Esophagus (tissue), 2 donors: ENCODE measurements at regions not wholly inside any gene's neighbourhood (a gene's known extent, or its start where the extent isn't known, plus 50 kb on each side); places are given as distances from the start of the nearest gene placed in this dataset.

Experiments used
- H3K27ac ChIP-seq, 2 donors: one replicate each; pipeline ENCODE4 v1.5.1; 2013; ENCODE audit warnings: low read depth in 2 of 2, mild to moderate bottlenecking in 2 of 2, inconsistent platforms in 1 of 2, low read length in 1 of 2, moderate library complexity in 1 of 2
- H3K27me3 ChIP-seq, 2 donors: one replicate each; pipeline ENCODE4 v1.6.1; 2013; ENCODE audit warnings: low read length in 2 of 2, control low read depth in 1 of 2, mild to moderate bottlenecking in 1 of 2; ENCODE audit not compliant: insufficient read depth in 2 of 2, control insufficient read depth in 1 of 2
- H3K36me3 ChIP-seq, 2 donors: one replicate each; pipeline ENCODE4 v1.6.1; 2013; ENCODE audit warnings: low read length in 1 of 2; ENCODE audit not compliant: control insufficient read depth in 2 of 2, insufficient read depth in 2 of 2
- H3K4me1 ChIP-seq, 2 donors: one replicate each; pipeline ENCODE4 v1.6.1; 2013; ENCODE audit warnings: low read length in 1 of 2; ENCODE audit not compliant: control insufficient read depth in 2 of 2, insufficient read depth in 2 of 2
- H3K4me3 ChIP-seq, 2 donors: one replicate each; pipeline ENCODE4 v1.5.1; 2013; ENCODE audit warnings: low read length in 2 of 2, mild to moderate bottlenecking in 2 of 2, low read depth in 1 of 2, moderate library complexity in 1 of 2
- H3K9me3 ChIP-seq, 2 donors: one replicate each; pipeline ENCODE4 v1.6.1; 2013; ENCODE audit warnings: mild to moderate bottlenecking in 2 of 2, low read depth in 1 of 2, low read length in 1 of 2, moderate library complexity in 1 of 2; ENCODE audit not compliant: control insufficient read depth in 2 of 2, insufficient read depth in 1 of 2
- WGBS, 2 donors: extraction: QIAGEN DNeasy Blood & Tissue Kit; methylation state at CpG; one replicate each; pipeline ENCODE4 v1.1.7; 2013; 5-methylcytosine and 5-hydroxymethylcytosine counted together
- donor health status: healthy with polysubstance abuse.
- donor health status: Bipolar disorder and iron deficiency.

- no peak overlapping the region for H3K27ac ChIP-seq
- H3K4me1 ChIP-seq: no peaks in the 10 kb centered on the region
- no peak overlapping the region for H3K4me3 ChIP-seq
- WGBS, 2 donors: 95 to 96% methylated on average over 7 of the region's 7 CpGs
- H3K9me3 ChIP-seq: no peaks in the 10 kb centered on the region
- no peaks in the 10 kb centered on the region for H3K27me3 ChIP-seq
- no peaks in the 10 kb centered on the region for H3K36me3 ChIP-seq
These were observed 205.4 kb upstream of the P2RY1 start for GRCh38 chr3:152629363-152630122.

GRCh38 chr3:152635389-152635788 lies 199.5 kb upstream of the P2RY1 start:
- Histone ChIP-seq H3K27me3 (no peaks in the 10 kb centered on the region), H3K4me1 (no peaks in the 10 kb centered on the region), H3K9me3 (no peaks in the 10 kb centered on the region), H3K27ac (no peak overlapping the region), H3K4me3 (no peak overlapping the region), H3K36me3 (no peaks in the 10 kb centered on the region)

- Histone ChIP-seq H3K27ac (no peak overlapping the region), H3K27me3 (no peaks in the 10 kb centered on the region), H3K4me1 (no peaks in the 10 kb centered on the region), H3K9me3 (no peaks in the 10 kb centered on the region), H3K36me3 (no peaks in the 10 kb centered on the region), H3K4me3 (no peak overlapping the region)
- WGBS, 2 donors: 82 to 87% methylated on average over 4 of the region's 4 CpGs
These were observed 198.3 kb upstream of the P2RY1 start for GRCh38 chr3:152636651-152637050.

GRCh38 chr3:152638214-152638613 lies 196.7 kb upstream of the P2RY1 start:
- H3K27me3 ChIP-seq: no peaks in the 10 kb centered on the region
- peak overlapping the region in 1 of 2 donors; percentile 41 for H3K27ac ChIP-seq
- H3K4me3 ChIP-seq: no peak overlapping the region
- no peaks in the 10 kb centered on the region for H3K36me3 ChIP-seq
- H3K9me3 ChIP-seq: no peaks in the 10 kb centered on the region
- H3K4me1 ChIP-seq: no peaks in the 10 kb centered on the region
- 58 to 74% methylated on average over 4 of the region's 4 CpGs for WGBS, 2 donors

DNA sequence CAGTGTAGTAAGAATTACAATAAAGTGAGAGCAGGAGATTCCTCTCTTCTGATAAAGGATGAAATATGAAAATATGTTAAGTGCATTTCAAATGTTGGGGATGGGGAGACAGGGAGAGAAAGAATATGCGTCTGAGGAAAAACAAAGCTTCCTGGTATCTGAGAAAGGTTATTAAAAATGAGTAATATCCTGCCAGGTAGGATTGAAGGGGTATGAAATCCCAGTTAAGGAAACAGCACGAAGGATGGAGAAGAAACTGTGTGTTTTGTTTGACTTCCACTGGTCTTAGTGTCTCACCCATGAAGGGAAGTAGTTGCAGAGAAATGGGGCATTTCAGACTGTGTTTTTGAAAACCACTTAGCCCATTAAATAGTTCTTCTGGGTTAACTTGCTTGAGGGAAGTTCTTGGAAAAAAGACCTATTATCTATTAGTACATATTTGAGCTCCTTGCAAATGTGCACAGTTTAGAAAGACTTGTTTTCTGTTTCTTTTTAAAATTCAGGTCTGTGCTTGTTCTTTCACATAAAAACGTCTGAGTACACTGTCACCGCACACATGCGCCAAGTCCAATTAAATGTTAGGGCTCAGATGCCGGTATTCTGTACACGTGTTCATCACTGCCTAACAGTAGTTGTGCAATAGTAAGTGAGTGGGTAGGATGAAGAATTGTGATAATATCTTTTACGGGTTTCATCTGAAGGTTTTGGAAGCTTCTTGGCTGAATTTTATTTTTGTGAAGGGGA lies 196.1 kb upstream of the P2RY1 start:
- Histone ChIP-seq H3K4me1 (no peaks in the 10 kb centered on the region), H3K9me3 (no peaks in the 10 kb centered on the region), H3K4me3 (no peak overlapping the region), H3K36me3 (no peaks in the 10 kb centered on the region), H3K27me3 (no peaks in the 10 kb centered on the region), H3K27ac (no peak overlapping the region)
- 36 to 48% methylated on average over 8 of the region's 8 CpGs for WGBS, 2 donors

- no peaks in the 10 kb centered on the region for H3K27me3 ChIP-seq
- H3K9me3 ChIP-seq: no peaks in the 10 kb centered on the region
- 93 to 97% methylated on average over 1 of the region's 1 CpG for WGBS, 2 donors
- no peaks in the 10 kb centered on the region for H3K36me3 ChIP-seq
- H3K4me1 ChIP-seq: no peaks in the 10 kb centered on the region
- H3K27ac ChIP-seq: no peak overlapping the region
- H3K4me3 ChIP-seq: no peak overlapping the region
These were observed 193.7 kb upstream of the P2RY1 start for GRCh38 chr3:152641198-152641597.

DNA sequence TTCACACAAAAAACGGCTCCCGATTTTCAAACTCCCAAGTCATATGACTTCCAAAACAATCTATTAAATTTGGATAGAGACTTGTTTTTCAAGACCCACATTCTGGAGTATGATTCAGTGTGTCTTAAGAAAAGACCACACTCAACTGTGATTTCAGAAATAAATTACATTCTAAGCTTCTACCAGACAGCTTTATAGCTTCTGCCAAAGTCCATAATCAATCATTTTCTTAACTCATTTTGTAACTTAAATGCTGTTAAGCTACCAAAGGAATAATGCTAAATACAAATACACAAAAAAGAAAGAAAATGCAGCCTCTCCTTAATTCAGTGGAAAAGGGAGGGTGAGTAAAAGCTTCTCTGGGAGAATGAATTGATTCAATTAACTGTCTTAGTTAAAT lies 192.3 kb upstream of the P2RY1 start:
- Histone ChIP-seq H3K27ac (no peak overlapping the region), H3K27me3 (no peaks in the 10 kb centered on the region), H3K4me3 (no peak overlapping the region), H3K36me3 (no peaks in the 10 kb centered on the region), H3K4me1 (no peaks in the 10 kb centered on the region), H3K9me3 (no peaks in the 10 kb centered on the region)
- WGBS, 2 donors: 40 to 59% methylated on average over 2 of the region's 2 CpGs

- Histone ChIP-seq H3K4me3 (no peak overlapping the region), H3K4me1 (no peaks in the 10 kb centered on the region), H3K9me3 (no peaks in the 10 kb centered on the region), H3K27me3 (no peaks in the 10 kb centered on the region), H3K27ac (no peak overlapping the region), H3K36me3 (no peaks in the 10 kb centered on the region)
These were observed 190.5 kb upstream of the P2RY1 start for GRCh38 chr3:152644478-152644877.

- H3K9me3 ChIP-seq: no peaks in the 10 kb centered on the region
- 43 to 46% methylated on average over 4 of the region's 4 CpGs for WGBS, 2 donors
- H3K36me3 ChIP-seq: no peaks in the 10 kb centered on the region
- H3K27me3 ChIP-seq: no peaks in the 10 kb centered on the region
- H3K4me3 ChIP-seq: no peak overlapping the region
- no peak overlapping the region for H3K27ac ChIP-seq
- no peaks in the 10 kb centered on the region for H3K4me1 ChIP-seq
These were observed 188.9 kb upstream of the P2RY1 start for GRCh38 chr3:152646004-152646403.

- WGBS, 2 donors: 51 to 67% methylated on average over 4 of the region's 4 CpGs
- Histone ChIP-seq H3K9me3 (no peaks in the 10 kb centered on the region), H3K27ac (no peak overlapping the region), H3K36me3 (no peaks in the 10 kb centered on the region), H3K4me1 (no peaks in the 10 kb centered on the region), H3K4me3 (no peak overlapping the region), H3K27me3 (no peaks in the 10 kb centered on the region)
These were observed 184.8 kb upstream of the P2RY1 start for GRCh38 chr3:152650177-152650576.
